Loucy (cell line): ENCODE measurements at regions not wholly inside any gene's neighbourhood (a gene's known extent, or its start where the extent isn't known, plus 50 kb on each side); places are given as distances from the start of the nearest gene placed in this dataset.

Source experiments
- H2AFZ ChIP-seq: fragments of 200-600 bp; sonication (generic); 2 replicates; pipeline ENCODE4 v1.6.0; 2016; ENCODE audit warnings: antibody characterized with exemption, mild to moderate bottlenecking, low read length, moderate library complexity
- H3F3A ChIP-seq: fragments of 200-600 bp; 2 replicates; pipeline ENCODE4 v1.6.0; 2016; ENCODE audit warnings: antibody characterized with exemption, low read depth, mild to moderate bottlenecking
- H3K27me3 ChIP-seq: fragments of 200-600 bp; sonication (generic); 2 replicates; pipeline ENCODE4 v1.6.1; 2014; ENCODE audit warnings: low read length, mild to moderate bottlenecking; ENCODE audit not compliant: insufficient read depth, poor library complexity, severe bottlenecking
- H3K36me3 ChIP-seq: fragments of 200-600 bp; sonication (generic); 2 replicates; pipeline ENCODE4 v1.6.1; 2016; ENCODE audit warnings: low read length; ENCODE audit not compliant: insufficient read depth
- H3K4me1 ChIP-seq: fragments of 200-600 bp; sonication (generic); 2 replicates; pipeline ENCODE4 v1.5.1; 2014; ENCODE audit warnings: low read length, mild to moderate bottlenecking; ENCODE audit not compliant: insufficient read depth, poor library complexity, severe bottlenecking
- H3K4me2 ChIP-seq: fragments of 200-600 bp; sonication (generic); 2 replicates; pipeline ENCODE4 v1.6.0; 2014; ENCODE audit warnings: antibody characterized with exemption, low read length, low read depth, mild to moderate bottlenecking; ENCODE audit not compliant: poor library complexity, severe bottlenecking
- H3K4me3 ChIP-seq: fragments of 200-600 bp; sonication (generic); 2 replicates; pipeline ENCODE4 v1.5.1; 2014; ENCODE audit warnings: low read length, mild to moderate bottlenecking, mixed read lengths; ENCODE audit not compliant: poor library complexity, severe bottlenecking
- H3K79me2 ChIP-seq: fragments of 200-600 bp; sonication (generic); 2 replicates; pipeline ENCODE4 v1.6.1; 2014; ENCODE audit warnings: low read length; ENCODE audit not compliant: insufficient read depth
- H3K9ac ChIP-seq: fragments of 200-600 bp; sonication (generic); 2 replicates; pipeline ENCODE4 v1.6.0; 2014; ENCODE audit warnings: mild to moderate bottlenecking, low read depth, low read length, moderate library complexity; ENCODE audit not compliant: poor library complexity, severe bottlenecking
- H3K9me2 ChIP-seq: fragments of 200-600 bp; sonication (generic); replicated peaks from 2 replicates; pipeline ENCODE4 v1.6.1; 2016; ENCODE audit warnings: low read depth, low read length, mixed read lengths
- H3K9me3 ChIP-seq: fragments of 200-600 bp; sonication (generic); 2 replicates; pipeline ENCODE4 v1.6.1; 2014; ENCODE audit warnings: mild to moderate bottlenecking, antibody characterized with exemption, low read length, low read depth; ENCODE audit not compliant: insufficient read depth
- H4K20me1 ChIP-seq: fragments of 200-600 bp; sonication (generic); 2 replicates; pipeline ENCODE4 v1.6.0; 2014; ENCODE audit warnings: antibody characterized with exemption, low read length, mild to moderate bottlenecking; ENCODE audit not compliant: insufficient read depth, poor library complexity, severe bottlenecking
- EZH2phosphoT487 ChIP-seq: fragments of 200-600 bp; IDR thresholded peaks from 2 replicates; pipeline ENCODE4 v1.6.1; 2018; ENCODE audit warnings: antibody characterized with exemption, mild to moderate bottlenecking, moderate library complexity, borderline replicate concordance
- TF ChIP-seq, protein P1 (sequence below): fragments of 200-600 bp; sonication (generic); conservative IDR thresholded peaks from 2 replicates; pipeline ENCODE4 v1.5.1; 2014; ENCODE audit warnings: mild to moderate bottlenecking, antibody characterized with exemption, low read length

GRCh38 chr5:164312801-164313200, 807.4 kb downstream of the MAT2B start:
- Histone ChIP-seq H2AFZ (no peak overlapping the region), H3K9me3 (no peaks in the 10 kb centered on the region), H3K9ac (no peak overlapping the region), H3K4me3 (no peak overlapping the region), H3K9me2 (no peaks in the 10 kb centered on the region), H3K27me3 (no peaks in the 10 kb centered on the region), H4K20me1 (no peaks in the 10 kb centered on the region), H3K79me2 (no peaks in the 10 kb centered on the region), H3K4me2 (no peak overlapping the region), H3K36me3 (no peaks in the 10 kb centered on the region), H3F3A (no peaks in the 10 kb centered on the region), H3K4me1 (no peaks in the 10 kb centered on the region)
- no peak for TF ChIP-seq EZH2phosphoT487
- TF ChIP-seq, protein P1, sequence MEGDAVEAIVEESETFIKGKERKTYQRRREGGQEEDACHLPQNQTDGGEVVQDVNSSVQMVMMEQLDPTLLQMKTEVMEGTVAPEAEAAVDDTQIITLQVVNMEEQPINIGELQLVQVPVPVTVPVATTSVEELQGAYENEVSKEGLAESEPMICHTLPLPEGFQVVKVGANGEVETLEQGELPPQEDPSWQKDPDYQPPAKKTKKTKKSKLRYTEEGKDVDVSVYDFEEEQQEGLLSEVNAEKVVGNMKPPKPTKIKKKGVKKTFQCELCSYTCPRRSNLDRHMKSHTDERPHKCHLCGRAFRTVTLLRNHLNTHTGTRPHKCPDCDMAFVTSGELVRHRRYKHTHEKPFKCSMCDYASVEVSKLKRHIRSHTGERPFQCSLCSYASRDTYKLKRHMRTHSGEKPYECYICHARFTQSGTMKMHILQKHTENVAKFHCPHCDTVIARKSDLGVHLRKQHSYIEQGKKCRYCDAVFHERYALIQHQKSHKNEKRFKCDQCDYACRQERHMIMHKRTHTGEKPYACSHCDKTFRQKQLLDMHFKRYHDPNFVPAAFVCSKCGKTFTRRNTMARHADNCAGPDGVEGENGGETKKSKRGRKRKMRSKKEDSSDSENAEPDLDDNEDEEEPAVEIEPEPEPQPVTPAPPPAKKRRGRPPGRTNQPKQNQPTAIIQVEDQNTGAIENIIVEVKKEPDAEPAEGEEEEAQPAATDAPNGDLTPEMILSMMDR = no peak

GRCh38 chr5:164317676-164318075, 812.3 kb downstream of the MAT2B start:
- Histone ChIP-seq H3K27me3 (no peaks in the 10 kb centered on the region), H2AFZ (no peak overlapping the region), H3K9ac (no peak overlapping the region), H3K79me2 (no peaks in the 10 kb centered on the region), H3F3A (no peaks in the 10 kb centered on the region), H3K36me3 (no peaks in the 10 kb centered on the region), H3K4me3 (no peak overlapping the region), H3K9me3 (no peaks in the 10 kb centered on the region), H3K9me2 (no peaks in the 10 kb centered on the region), H3K4me2 (no peak overlapping the region), H3K4me1 (no peaks in the 10 kb centered on the region), H4K20me1 (no peaks in the 10 kb centered on the region)
- TF ChIP-seq, protein P1 = no peak
- TF ChIP-seq EZH2phosphoT487 = no peak

GRCh38 chr5:164319161-164319560, 813.7 kb downstream of the MAT2B start:
- H4K20me1 ChIP-seq = no peaks in the 10 kb centered on the region
- no peaks in the 10 kb centered on the region for H3K79me2 ChIP-seq
- H3K9ac ChIP-seq = no peak overlapping the region
- H3F3A ChIP-seq = no peaks in the 10 kb centered on the region
- no peaks in the 10 kb centered on the region for H3K9me2 ChIP-seq
- no peaks in the 10 kb centered on the region for H3K27me3 ChIP-seq
- no peak overlapping the region for H2AFZ ChIP-seq
- TF ChIP-seq, protein P1 = no peak
- no peak for TF ChIP-seq EZH2phosphoT487
- no peaks in the 10 kb centered on the region for H3K4me1 ChIP-seq
- no peak overlapping the region for H3K4me3 ChIP-seq
- no peaks in the 10 kb centered on the region for H3K36me3 ChIP-seq
- H3K4me2 ChIP-seq = no peak overlapping the region
- H3K9me3 ChIP-seq = no peaks in the 10 kb centered on the region
